GM21825 (cell line): ENCODE measurements at regions not wholly inside any gene's neighbourhood (a gene's known extent, or its start where the extent isn't known, plus 50 kb on each side); places are given as distances from the start of the nearest gene placed in this dataset.
A peak's percentile ranks its signal among the peaks of the same experiment; 100 is the strongest.
"Not testable (repeated sequence)": the region's sequence is repeated elsewhere in the genome, so short reads cannot be mapped to it uniquely, and the experiment has no call there.

Experiments
- ATAC-seq: cut with Tn5 transposase; IDR thresholded peaks from one replicate; pipeline ENCODE4 v1.9.1; 2021; ENCODE audit warnings: mild to moderate bottlenecking, moderate library complexity; ENCODE audit not compliant: unreplicated experiment

DNA sequence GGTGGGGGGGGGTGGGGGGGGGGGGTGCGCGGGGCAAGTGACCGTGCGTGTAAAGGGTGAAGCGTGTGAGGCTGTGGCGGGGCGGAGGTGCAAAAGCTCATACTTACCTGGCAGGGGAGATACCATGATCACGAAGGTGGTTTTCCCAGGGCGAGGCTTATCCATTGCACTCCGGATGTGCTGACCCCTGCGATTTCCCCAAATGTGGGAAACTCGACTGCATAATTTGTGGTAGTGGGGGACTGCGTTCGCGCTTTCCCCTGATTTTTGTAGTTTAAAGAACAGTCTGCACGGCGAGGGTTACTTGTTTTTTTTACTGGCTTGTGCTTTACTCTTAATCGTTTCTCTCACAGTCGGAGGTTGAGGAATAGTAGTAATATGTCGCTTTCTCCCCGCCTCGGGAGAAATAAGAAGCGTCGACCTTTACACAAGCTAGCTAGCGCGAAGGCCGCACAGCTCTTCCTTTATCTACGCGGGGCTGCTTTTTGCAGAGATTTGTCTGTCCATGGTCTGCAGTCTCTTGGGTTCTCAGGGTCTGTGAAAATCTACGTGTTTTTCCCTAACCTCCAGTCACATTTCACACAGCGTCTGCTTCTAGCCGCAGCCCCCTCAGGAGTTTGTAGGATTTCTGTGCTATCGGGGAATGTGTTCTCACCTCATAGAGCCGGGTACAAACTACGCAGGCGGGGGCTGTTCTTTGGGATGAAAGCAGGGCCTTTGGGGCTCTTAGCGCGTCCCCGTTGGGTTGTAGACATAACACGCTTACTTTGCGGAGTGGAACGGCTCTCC is 148.1 kb upstream of the NOTCH2NLA start:
- ATAC-seq, result peak; percentile 94

DNA sequence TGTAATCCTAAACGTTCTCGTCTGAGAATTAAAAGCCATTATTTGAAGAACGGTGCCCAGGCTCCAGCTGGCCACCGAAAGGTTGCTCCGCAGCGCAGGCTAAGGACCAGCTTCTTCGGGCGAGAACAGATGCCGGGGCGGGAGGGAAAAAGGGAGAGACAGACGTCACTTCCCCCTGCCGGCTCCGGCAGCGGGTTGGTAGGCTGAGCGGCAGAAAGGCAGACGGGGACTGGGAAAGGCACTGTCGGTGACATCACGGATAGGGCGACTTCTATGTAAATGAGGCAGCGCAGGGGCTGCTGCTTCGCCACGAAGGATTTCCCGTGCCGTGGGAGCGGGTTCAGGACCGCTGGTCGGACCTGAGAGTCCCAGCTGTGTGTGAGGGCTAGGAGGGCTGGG is 147.5 kb upstream of the NOTCH2NLA start:
- ATAC-seq, result peak; percentile 74

DNA sequence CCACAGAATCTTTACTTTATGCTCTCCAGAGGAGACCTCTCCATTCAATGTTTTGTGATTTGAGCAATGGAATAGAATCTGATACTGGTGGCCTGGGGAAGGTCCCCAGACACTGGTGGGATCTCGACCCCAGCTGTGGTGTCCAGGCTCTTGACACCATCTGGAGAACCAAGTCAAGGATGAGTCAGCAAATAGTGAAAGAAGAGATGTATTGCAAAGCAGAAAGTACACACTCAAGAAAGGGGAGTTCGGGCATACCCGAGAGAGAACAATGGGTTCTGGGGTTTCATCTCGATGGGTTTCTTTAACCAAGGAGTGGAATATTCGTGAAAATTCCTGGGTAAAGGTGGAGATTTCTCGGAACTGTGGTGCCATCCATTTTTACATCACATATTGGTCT is 146.3 kb upstream of the NOTCH2NLA start:
- ATAC-seq, result not testable (repeated sequence)

DNA sequence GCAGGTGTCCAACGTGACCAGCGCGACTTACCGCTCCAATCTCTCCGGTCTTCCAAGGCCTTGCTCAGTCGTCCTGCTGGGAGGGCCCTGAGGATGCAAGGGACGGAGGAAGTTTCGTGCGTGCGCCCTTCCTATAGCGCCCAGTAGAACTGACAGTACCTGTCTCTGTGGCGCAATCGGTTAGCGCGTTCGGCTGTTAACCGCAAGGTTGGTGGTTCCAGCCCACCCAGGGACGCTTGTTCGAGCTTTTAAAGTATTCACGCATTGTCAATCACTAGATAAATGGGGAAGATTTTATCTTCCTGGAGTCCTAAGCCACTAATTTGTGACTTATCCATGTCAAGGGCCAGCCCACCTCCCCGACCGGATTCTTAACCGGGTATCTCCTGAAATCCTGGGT is 141.1 kb upstream of the NOTCH2NLA start:
- ATAC-seq, result not testable (repeated sequence)

DNA sequence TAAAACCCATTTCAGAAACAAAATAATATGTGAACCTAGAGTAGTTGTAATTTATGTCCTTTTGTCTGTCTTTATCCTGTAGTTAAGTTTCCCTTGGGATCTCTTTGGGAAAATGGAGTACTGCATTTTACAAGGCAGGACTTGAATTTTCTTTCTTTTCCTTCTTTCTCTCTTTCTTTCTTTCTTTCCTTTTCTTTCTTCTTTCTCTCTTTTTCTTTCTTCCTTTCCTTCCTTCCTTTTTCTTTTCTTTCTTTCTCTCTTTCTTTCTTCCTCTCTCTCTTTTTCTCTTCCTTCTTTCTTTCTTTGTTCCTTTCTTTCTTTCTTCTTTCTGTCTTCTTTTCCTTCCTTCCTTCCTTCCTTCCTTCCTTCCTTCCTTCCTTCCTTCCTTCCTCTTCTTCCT is 126.6 kb upstream of the NOTCH2NLA start:
- ATAC-seq, result not testable (repeated sequence)

DNA sequence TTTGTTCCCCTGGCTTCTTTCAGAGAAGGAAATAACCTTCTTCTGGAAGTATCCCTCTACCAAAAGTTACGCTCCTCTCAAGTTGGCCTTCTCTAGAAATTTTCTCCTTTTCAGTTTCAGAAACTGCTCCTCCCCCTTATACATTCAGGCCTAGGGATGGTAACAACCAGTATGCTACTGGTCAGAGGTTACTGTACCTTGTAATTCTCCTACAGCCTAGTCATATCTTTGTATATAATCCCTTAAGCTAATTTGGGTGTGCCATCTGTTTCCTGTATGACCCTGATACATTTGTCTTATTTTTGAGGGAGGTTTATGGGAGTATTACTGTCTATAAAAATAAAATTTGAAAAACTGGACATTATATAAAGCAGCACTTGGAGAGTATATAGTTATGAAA is 98.0 kb upstream of the NOTCH2NLA start:
- ATAC-seq, result not testable (repeated sequence)

DNA sequence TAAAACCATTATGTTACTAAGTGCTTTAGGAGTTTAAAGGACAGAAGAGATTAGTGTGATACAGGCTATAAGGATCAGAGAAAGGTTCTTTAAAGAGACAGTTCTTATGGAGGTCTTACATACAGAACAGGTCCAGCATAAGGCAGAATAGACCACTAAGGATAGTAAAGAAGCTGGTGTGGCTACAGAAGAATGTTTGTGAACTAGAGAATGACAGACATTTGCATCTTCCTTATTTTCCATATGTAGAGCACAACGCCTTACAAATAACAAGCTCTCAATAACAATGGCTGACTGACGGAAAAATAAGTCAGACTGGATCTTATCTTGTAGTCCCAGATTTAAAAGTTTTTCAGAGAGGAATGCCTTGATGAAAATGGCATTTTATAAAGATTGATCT is 95.6 kb upstream of the NOTCH2NLA start:
- not testable (repeated sequence) for ATAC-seq

DNA sequence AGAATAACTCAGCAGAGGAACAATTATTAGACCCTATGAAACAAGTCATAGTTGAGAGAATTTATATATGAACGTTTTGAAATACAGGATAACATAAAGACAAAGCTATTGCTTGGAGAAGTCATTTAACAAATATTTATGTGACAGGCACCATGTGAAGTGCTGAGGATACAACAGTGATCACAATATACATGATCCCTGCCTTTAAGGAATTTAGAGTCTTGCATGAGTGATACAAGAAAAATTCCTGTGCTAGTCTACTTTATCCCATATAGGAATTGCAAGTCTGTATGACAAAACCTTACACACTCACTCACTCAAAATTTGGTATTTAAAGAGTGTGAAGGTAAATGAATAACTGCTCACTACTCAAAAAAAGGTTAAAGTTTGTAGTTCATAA is 94.5 kb upstream of the NOTCH2NLA start:
- not testable (repeated sequence) for ATAC-seq

DNA sequence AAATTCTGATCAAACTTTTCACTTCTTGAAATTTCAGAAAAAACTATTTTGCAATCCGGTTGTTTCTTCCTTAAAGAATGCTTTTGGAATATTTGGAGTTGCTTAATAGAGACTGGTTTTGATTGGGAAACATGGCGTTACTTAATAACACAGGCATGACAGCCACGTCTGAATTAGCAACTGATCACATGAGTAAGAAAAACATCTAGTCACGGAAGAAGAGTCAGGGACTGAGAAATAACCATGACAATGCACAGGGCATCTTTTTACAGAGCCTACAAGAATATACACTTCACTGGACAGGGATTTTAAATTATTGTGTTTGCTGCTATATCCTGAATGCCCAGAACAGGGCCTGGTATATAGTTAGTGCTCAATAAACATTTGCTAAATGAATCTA is 94.1 kb upstream of the NOTCH2NLA start:
- not testable (repeated sequence) for ATAC-seq

DNA sequence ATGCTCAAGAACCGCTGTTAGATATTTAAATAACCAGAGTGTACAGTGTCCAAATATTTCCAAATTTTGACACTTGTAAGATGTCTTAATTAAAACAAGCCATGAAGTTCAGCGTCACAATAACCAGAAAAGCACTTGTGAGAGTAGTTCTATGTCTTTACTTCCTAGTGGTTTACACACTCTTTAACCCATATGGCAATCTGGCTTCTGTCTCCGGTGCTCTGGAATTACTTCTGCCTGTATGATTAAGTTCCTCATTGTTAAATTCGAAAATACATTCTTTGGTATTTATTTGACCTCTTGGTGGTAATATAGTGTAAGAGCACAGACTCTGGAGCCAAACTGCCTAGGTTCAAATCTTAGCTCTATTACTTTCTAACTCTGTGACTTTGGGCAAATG is 89.9 kb upstream of the NOTCH2NLA start:
- not testable (repeated sequence) for ATAC-seq

DNA sequence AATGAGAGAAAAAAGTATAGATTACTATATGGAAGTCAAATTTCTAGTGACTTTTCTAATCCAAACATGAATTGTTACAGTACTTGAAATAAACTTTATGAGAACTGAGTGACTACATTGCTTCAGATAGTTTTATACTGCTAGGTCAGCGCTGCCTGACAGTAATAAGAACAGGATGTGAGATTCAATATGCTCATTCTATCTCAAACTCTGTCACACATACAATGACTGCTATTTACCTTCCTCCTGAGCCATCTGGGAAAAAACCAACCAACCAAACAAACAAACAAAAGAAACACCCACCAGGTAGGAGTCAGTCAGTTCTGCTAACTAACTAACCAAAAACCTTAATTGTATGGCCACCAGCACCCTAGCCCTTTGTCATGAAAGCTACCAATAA is 89.0 kb upstream of the NOTCH2NLA start:
- not testable (repeated sequence) for ATAC-seq

DNA sequence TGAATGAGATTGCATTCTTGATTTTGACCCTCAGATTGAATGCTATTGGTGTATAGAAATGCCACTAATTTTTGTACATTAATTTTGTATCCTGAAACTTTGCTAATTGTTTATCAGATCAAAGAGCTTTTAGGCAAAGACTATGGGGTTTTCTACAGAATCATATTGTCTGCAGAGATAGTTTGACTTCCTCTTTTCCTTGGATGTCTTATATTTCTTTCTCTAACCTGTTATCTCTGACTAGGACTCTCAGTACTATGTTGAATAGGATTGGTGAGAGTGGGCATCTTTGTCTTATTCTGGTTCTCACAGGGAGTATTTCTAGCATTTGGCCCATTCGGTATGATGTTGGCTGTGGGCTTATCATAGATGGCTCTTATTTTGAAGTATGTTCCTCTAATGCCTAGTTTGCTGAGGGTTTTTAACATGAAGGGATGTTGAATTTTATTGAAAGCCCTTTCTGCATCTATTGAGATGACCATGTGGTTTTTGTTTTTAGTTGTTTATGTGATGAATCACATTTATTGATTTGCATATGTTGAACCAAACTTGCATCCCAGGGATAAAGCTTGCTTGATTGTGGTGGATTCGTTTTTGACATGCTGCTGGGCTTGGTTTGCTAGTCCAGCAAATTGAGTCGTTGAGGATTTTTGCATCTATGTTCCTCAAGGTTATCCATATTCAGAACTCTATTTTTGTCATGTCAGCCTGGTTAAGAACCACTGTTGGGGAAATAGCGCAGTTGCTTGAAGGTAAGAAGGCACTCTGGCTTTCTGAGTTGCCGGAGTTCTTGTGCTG is 85.8 kb upstream of the NOTCH2NLA start:
- ATAC-seq, result not testable (repeated sequence)

DNA sequence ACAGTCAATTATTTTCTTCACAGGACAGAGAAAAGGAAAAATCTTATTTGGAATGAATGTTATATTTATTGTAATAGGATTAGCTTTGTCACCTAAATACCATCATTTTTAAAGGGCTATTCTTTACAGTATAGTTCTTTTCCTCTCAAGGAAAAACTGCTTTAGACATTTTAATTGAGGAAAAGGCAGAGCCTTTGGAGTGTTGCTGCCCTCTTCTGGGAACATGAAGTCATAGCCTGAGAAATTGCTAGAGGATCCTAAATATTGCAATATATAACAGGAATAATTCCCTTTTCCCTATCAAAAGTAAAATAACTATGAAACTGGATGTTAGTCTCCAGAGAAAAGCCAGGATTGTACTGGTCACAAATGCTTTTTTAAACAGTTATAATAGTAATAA is 81.8 kb upstream of the NOTCH2NLA start:
- ATAC-seq, result not testable (repeated sequence)

DNA sequence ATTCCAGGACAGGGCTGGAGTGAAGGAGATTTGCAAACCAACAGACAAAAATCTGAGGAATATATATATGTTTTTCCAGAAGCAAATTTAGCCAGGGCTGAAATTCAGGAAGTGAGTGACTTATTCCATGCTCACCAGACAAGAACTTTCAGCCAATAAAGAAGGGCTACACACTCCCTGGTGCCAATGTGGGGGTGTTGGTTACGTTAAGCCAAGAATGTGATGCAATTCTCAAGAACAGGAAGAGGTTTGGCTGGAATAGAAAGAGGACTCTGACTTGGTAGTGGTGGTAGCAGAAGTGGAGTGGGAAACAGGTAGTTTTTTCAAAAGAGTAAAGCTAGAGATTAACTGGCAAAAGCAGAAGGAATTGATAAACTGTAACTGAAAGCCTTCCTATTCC is 80.6 kb upstream of the NOTCH2NLA start:
- ATAC-seq, result not testable (repeated sequence)

DNA sequence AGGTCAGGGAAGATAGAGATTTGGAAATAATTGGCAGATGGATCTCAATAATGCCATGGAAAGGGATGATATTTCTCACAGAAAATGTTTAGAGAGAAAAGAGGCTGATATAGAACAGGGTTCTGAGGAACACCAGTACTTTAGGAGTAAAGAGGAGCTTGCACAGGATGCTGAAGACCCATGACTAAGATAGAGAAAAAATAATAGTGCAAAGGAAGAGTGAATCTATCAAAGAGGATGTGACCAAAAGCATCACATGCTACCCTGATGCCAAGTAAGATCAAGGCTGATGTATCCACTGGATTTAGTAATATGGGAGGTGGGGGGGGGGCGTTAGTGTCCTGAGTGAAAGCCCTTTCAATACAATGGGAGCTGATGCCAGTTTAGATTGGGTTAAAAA is 80.1 kb upstream of the NOTCH2NLA start:
- not testable (repeated sequence) for ATAC-seq

DNA sequence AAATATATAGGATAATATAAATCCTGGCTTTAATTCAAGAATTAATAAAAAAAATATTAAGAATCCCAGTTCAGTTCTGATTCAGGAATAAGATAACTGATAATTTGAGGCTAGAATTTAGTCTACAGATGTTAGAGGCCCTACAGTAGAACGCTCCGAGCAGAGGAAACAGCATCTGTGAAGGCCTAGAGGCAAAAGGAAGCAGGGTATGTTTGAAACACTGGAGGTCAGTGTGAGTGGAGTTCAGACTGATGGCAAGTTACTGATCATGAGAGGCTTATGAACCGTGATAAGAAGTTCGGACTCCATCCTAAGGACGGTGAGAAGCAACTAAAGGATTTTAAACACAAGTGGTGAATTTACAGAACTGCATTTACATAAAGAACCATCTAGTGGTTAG is 79.3 kb upstream of the NOTCH2NLA start:
- not testable (repeated sequence) for ATAC-seq

DNA sequence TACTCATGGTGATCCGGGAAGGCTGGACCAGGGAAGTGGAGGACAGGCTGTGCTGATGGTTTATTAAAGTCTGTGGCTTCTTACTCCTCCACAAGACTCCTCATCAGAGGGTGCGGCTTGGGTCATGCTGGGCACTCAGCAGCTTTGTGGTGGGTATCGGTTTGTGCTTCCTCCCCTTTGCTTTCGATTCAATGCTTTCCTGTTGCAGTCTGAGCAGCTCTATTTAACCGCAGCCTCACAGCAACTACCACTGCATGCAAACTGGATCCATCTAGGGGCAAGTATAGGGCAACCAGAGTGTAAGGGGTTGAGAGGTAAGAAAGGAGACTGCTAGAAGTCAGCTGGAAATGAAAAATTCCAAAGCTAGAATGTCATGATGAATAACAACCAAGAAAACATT is 78.8 kb upstream of the NOTCH2NLA start:
- ATAC-seq, result peak; percentile 94

DNA sequence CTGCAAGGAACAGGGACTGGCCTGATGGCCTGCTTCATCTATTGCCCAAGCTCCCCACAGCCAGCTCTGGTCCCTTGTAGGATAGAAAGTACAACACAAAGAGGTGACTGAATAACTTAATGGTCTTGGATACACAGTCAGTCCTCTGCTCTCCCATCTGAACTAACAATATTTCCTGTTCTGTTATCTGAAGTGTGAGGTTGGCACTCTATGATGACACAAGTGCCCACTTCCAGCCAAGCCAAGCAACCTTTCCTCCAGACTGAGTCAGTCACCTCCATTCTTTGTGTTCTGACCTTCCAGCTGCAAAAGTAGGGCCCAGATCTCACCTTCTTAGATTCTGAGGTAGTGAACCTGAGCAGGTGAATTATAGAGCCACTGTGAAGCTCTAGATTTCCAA is 77.8 kb upstream of the NOTCH2NLA start:
- ATAC-seq, result not testable (repeated sequence)

DNA sequence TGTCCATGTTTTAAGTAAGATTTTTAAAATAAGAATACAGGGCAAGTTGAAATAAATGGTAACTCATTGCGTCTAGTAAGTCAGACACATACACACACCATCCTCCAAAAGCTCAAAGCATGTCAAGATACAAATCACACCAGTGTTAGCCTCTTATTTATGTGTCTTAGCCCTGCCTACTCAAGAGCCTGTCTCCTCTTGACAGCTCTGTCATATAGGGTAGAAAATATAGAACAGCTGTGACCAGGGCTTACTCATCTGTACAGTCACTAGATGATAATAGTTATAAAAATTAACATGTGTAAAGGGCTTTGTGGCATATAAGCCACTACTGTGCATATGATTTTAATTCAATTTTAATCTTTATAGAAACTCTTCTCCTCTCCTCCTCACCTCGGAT is 76.6 kb upstream of the NOTCH2NLA start:
- ATAC-seq, result not testable (repeated sequence)

DNA sequence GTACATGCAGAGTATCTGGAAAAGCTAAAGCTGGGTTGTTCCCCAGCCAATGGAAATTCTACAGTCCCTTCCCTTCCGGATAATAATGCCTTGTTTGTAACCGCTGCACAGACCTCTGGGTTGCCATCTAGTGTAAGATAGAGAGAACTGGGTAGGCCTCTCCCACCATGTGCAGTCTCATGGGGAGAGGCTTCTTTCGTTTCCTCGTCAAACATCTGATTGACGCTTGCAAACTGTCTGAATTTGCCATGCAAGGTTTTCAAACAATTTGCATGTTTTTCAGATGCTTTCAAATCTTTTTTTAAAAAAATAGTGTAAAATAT is 69.7 kb upstream of the NOTCH2NLA start:
- ATAC-seq, result peak; percentile 85

DNA sequence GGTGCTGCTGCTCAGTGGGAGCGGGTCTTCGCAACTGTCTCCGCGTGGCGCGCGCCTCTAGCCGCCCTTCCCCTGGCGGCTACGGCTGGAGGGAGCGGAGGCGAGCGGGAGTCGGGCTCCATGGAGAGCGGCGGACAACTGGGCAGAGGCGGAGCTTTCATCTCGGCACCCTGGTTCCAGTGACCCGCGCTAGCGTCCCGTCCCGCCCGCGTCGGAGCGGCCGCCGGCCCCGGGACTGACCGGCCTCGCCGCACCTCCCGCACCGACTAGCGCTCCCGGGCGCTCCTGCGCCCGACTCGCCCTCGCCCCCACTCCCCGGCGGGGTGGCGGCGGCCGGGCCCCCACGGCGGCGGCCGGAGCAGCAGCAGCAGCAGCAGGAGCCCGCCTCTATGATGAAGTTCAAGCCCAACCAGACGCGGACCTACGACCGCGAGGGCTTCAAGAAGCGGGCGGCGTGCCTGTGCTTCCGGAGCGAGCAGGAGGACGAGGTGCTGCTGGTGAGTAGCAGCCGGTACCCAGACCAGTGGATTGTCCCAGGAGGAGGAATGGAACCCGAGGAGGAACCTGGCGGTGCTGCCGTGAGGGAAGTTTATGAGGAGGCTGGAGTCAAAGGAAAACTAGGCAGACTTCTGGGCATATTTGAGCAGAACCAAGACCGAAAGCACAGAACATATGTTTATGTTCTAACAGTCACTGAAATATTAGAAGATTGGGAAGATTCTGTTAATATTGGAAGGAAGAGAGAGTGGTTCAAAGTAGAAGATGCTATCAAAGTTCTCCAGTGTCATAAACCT is 69.2 kb upstream of the NOTCH2NLA start:
- peak; percentile 38 for ATAC-seq
